Esophagus squamous epithelium (tissue), 4 donors: ENCODE measurements at regions not wholly inside any gene's neighbourhood (a gene's known extent, or its start where the extent isn't known, plus 50 kb on each side); places are given as distances from the start of the nearest gene placed in this dataset.

ENCODE experiments used
- POLR2A ChIP-seq, 4 donors: fragments of 450-650 bp; IDR thresholded peaks; one replicate each; pipeline ENCODE4 v1.6.1; 2017; ENCODE audit warnings: antibody characterized with exemption in 4 of 4, mild to moderate bottlenecking in 4 of 4, moderate library complexity in 3 of 4
- TF ChIP-seq, protein P1 (sequence below), 6 experiments: fragments of 450-650 bp in 4 of 6; fragments of 200-600 bp in 2 of 6; sonication (generic) in 2 of 6; IDR thresholded peaks; one replicate each; pipeline ENCODE4 v1.5.1; 2016 to 2019; ENCODE audit warnings: antibody characterized with exemption in 6 of 6, mild to moderate bottlenecking in 4 of 6, moderate library complexity in 4 of 6

DNA sequence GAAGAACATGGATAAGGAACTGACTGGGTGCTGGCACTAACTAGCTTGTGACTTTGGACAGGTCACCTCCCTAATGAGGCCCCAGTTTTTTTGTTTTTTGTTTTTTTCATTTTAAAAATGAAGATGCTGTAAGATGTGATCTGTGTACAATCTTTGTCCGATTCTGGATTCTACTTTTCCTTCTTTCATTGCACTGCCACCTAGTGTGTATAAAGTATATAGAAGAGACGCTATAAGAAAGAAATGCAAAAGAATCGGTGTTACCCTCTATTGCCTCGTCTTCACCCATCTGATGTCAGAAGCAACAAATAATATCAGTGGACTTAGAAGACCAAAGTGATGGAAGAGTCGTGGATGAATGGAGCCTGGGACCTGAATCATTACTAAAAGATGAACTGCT lies 58.6 kb upstream of the P2RY10 start:
- no peak for TF ChIP-seq POLR2A (IDR thresholded peaks at IDR 0.05)
- TF ChIP-seq, protein P1, sequence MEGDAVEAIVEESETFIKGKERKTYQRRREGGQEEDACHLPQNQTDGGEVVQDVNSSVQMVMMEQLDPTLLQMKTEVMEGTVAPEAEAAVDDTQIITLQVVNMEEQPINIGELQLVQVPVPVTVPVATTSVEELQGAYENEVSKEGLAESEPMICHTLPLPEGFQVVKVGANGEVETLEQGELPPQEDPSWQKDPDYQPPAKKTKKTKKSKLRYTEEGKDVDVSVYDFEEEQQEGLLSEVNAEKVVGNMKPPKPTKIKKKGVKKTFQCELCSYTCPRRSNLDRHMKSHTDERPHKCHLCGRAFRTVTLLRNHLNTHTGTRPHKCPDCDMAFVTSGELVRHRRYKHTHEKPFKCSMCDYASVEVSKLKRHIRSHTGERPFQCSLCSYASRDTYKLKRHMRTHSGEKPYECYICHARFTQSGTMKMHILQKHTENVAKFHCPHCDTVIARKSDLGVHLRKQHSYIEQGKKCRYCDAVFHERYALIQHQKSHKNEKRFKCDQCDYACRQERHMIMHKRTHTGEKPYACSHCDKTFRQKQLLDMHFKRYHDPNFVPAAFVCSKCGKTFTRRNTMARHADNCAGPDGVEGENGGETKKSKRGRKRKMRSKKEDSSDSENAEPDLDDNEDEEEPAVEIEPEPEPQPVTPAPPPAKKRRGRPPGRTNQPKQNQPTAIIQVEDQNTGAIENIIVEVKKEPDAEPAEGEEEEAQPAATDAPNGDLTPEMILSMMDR (IDR thresholded peaks at IDR 0.05) = peak in 5 of 6 experiments; percentile 22 to 44 (median 28)
